Nucleus accumbens (tissue), 56 donors: ENCODE measurements at regions not wholly inside any gene's neighbourhood (a gene's known extent, or its start where the extent isn't known, plus 50 kb on each side); places are given as distances from the start of the nearest gene placed in this dataset.

Experiments used
- DNase-seq, 56 donors: peaks; one replicate each; lab custom pipeline; 2025; lab: John Stamatoyannopoulos, UW

DNA sequence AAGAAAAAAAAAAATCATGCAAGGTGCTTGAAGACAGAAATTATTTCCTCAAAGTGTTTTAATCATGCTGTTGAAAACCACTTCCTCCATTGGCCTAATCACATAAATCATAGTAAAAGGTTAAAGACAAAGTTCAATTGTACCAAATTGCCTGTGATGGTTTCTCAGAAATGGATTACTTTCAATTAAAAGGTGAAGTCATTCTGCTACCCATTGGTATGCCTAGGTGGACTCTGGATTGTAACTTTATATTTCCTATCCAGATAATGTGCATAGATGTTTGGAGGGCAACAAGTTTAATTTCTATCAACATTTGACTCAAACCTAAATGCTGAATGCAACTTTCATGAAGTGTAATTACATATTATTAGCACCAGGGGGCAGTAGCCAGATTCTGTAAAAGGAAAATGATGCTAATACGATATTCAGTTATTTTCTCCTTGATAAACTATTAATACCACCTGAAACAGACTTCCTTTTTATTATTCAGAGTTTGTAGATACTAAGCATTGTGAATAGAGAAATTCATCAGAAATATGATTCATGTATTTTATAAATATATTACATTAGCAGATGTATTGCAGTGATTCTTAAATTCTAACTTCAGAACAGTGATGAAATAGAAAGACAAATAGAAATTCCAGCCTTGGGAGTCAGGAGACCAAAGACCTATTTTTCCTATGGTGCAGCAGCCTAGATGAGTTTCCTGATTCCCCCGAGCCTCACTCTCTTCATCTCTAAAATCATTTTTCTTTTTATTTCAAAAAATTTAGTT lies 148.2 kb downstream of the CAAP1 start:
- no peak for DNase-seq

DNA sequence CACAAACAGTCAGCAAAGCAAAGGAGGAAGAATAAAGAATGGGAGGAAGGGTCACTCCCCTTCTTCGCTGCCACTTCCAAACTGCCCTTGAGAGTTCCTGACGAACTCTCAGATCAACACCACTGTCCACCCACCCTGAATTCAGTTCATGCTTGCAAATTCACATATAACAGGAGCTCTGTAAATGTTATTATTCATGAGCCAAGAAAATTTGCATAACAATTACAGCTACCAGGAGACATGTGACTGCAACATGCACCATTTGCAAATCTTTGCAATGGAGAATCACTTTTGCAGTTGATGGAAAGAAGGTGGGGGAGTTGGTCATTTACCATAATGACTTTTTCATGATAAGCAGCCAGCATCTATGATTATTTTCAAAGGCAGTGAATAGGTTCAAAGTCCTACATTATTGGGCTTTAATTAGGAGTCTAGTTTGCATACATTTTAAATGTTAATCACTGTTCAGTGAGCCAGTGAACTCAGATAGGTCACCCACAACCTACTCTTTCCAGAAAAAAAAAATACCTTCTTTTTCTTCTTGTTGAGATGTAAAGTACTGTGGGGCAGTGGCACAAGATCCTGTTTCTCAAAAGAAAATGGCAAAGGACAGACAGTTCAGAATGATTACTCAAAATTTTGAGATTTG lies 149.7 kb downstream of the CAAP1 start:
- DNase-seq = no peak

DNA sequence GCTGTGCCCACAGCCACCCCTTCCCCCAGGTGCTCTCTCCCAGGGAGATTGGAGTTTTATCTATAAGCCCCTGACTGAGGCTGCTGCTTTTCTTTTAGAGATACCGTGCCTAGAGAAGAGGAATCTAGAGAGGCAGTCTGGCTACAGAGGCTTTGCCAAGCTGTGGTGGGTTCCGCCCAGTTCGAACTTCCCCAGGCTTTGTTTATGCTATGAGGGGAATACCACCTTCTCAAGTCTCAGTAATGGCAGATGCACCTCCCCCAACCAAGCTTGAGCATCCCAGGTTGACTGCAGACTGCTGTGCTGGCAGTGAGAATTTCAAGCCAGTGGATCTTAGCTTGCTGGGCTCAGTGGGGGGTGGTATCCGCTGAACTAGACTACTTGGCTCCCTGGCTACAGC lies 157.4 kb downstream of the CAAP1 start:
- no peak for DNase-seq

DNA sequence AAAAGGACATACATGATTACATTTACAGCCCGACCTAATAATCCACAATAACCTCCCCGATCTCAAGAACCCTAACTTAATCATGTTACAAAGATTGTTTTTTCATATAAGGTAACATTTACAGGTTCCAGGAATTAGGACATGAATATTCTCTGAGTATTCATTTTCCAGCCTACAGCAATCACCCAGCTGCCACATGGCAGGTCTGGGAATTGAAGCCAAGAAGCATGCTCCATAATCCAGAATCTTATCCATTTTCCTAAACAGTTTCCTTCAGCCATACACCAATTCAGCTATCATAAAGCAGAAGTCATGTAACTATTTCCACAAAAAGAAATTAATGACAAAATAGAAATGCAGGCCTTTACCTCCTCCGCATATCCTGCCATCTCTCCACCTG lies 163.4 kb downstream of the CAAP1 start:
- DNase-seq = no peak

DNA sequence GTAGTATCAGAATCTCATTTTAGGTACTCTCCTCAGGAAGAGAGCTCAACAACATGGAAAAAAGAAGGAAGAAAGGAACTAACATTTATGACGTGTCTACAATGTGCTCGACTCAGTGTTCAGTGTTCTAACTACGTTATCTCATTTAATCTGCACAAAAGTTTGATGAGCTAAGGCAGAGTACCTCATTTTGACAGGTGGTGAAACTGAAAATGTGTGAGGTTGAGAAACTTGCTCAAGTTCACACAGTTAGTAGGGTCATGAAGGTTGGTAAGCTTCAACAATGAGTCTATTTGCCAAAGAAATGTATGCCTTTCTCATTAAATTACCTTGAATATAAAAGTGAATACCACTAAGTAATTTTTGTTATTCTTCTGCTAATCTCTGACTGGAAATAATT lies 165.1 kb downstream of the CAAP1 start:
- no peak for DNase-seq

GRCh38 chr9:26725573-26725972 lies 167.0 kb downstream of the CAAP1 start:
- DNase-seq = no peak

- DNase-seq = peak in 17 of 56 donors; percentile 1 to 20 (median 3)
Observed at GRCh38 chr9:26723486-26723885, 169.1 kb downstream of the CAAP1 start.

DNA sequence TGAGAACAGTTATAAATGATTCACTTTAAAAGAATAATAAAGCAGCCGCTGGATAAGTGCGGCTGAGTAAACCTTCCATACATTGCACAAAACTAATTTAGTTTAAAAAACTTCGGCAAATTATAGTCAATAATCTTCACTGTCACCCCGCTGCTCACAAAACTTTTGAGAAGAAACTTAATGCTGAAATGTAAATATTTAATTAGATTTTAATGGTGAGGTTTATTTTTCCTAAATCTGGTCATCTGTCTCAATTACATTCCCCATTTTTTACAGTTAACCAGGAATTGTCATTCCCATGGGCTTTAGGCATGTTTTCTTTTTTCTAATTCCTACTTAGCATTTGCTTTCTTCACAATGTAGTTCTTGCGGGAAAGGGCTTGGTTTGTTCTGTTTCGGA lies 169.8 kb downstream of the CAAP1 start:
- DNase-seq = no peak

DNA sequence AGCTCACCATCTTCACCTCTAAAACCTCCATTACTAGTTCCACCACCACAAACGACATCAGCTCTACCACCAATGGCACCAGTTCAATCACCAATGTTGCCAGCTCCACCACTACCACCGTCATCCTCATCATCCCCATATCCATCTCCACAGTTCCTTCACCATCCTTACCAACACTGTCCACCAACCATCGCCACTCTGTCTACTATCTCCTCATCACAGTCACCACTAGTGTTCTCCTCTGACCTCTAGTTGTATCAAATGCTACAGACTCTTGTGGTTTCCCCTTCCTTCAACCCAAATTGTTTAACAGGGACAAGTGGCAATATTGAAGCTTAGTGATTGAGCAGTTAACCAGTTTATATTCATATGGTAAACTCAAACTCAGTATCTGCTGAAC lies 182.6 kb downstream of the CAAP1 start:
- no peak for DNase-seq

DNA sequence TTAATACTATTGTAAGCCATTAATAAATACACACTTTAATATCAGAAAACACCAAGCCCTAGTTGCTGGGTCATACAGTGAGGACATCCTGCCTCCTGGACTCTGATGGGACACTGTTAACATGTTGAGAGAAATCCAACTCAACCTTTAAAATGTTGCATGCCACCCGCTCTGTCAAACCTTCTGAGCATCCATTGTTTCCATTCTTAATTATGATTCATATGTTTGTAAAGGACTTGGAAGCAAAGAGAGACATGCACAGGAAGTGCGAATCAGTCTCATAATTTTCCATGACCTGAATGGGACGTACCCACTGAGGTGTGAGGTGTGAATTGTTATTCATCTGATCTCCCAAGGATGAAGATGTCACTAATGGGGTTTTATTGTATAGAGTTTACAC lies 186.4 kb downstream of the CAAP1 start:
- no peak for DNase-seq

- no peak for DNase-seq
Observed at GRCh38 chr9:26695298-26695622, 197.3 kb downstream of the CAAP1 start.

- DNase-seq = no peak
Observed at GRCh38 chr9:26694381-26695297, 198.0 kb downstream of the CAAP1 start.

- no peak for DNase-seq
Observed at GRCh38 chr9:26689041-26689440, 203.6 kb downstream of the CAAP1 start.

GRCh38 chr9:26687421-26687820 lies 205.2 kb downstream of the CAAP1 start:
- no peak for DNase-seq

DNA sequence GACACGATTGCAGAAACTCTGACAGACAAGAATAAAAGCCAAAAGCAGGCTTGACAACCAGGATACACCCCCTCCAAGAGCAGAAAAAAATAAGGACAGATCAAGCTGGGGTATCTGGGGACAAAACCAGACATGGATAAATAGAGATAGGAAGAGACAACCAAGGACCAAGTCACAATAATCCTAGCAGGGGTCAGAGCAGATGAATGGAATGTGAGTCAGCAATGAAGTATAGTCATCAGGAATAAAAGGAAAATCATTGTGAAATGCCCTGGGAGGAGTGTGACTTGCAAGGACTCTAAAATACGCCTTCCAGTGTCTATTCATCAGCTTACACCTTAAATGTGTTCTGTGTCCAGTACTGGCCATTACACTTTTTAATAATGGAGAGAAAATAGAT lies 206.8 kb downstream of the CAAP1 start:
- no peak for DNase-seq

DNA sequence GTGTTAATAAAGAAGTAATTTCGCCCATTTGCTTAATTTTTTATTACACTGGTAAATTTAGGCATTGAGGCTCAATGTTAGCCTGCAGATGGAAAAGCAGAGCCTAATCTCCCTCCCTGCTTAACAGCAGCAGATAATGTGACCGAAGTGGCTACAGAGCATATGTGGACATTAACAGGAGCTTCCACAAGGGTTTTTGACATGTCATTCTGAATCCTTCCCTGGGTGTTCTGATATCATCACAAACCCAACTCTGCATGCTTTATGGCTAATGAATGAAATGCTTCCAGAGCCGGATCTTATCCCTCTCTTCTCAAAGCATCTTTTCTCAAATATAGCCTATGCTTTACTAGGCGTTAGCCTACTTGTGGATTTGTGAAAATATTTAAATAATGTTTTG lies 208.6 kb downstream of the CAAP1 start:
- DNase-seq = no peak

DNA sequence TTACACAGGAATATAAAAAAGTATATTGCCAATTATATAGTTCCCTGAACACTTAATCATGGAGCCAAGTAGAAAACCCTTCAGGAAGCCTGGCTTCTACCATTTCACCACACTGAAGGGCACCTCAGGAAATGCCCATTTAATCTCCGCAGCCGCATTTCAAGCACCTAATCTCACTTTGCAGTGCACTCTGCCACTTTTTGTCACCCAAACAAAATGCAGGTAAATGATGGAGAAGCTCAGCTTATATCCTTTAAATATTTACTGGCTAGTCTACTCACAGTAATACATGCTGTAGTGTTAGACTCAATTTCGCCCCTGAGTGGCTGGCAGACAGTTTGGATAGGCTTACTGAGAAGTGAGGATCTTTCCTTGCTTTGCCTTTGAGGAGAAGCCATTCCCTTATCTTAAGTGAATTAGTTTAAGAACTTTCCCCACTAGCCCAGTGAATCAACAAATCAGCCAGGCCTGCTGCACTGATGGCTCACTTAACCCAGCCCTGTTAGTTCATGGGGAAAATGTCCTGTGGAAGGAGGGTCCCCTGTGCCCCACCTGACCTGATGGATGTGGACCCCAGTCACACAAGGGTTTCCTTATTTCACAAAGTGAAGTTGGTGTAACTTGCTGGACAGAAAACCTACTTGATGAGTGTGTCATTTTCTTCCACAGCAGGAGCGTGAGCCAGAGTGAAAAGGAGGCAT lies 209.7 kb downstream of the CAAP1 start:
- DNase-seq = no peak

GRCh38 chr9:26682041-26682440 lies 210.6 kb downstream of the CAAP1 start:
- no peak for DNase-seq

DNA sequence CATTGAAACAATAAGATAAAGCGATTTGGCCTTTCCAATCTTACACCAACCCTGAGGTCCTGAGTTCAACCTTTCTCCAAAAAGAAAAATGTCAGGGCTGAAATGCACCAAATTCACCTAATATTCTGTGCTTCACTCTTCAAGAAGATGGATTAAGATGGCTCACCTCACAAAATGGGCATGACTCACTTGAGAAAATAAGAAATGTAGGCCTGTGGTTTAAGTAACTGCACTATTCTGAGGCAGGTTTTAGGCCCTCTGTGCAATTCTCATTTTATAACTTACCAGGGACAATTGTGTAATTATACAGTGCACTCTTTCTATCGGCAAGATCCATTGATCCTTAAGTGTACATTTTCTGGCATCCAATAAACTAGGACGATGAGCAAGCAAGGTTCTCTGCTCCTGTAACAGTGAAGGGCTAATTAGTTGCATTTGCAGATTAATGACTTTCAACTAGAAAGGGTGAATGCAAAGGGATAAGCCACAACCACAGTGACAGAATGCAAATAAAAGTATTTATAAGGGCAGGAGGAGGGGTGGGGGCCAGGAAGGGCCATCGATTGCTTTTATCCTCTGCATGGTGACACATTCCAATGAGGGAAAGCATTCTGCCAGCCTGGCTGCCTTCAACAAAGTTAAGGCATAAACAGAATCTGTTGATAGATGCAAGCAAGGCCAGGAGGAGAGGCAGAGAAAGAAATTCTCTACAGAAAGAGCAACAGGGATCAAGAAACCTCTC lies 214.5 kb downstream of the CAAP1 start:
- no peak for DNase-seq

GRCh38 chr9:26675035-26675434 lies 217.6 kb downstream of the CAAP1 start:
- DNase-seq = no peak
